Tibial nerve (tissue), 3 donors: ENCODE measurements at regions not wholly inside any gene's neighbourhood (a gene's known extent, or its start where the extent isn't known, plus 50 kb on each side); places are given as distances from the start of the nearest gene placed in this dataset.

Experiments used
- CTCF ChIP-seq, 5 experiments: fragments of 200-600 bp in 3 of 5; fragments of 450-650 bp in 2 of 5; sonication (generic) in 3 of 5; IDR thresholded peaks; one replicate each; pipeline ENCODE4 v1.5.1; 2016 to 2019; ENCODE audit warnings: antibody characterized with exemption in 5 of 5, mild to moderate bottlenecking in 3 of 5, moderate library complexity in 2 of 5
- POLR2A ChIP-seq, 2 donors: fragments of 450-650 bp; IDR thresholded peaks; one replicate each; pipeline ENCODE4 v1.6.1; 2017; ENCODE audit warnings: antibody characterized with exemption in 2 of 2, mild to moderate bottlenecking in 2 of 2, moderate library complexity in 2 of 2

- TF ChIP-seq POLR2A (IDR thresholded peaks at IDR 0.05) (no peak), CTCF (IDR thresholded peaks at IDR 0.05) (no peak)
These were observed 901.7 kb downstream of the KCNMA1 start for GRCh38 chr10:76735866-76736265.
